NT2/D1 (cell line): ENCODE measurements at regions not wholly inside any gene's neighbourhood (a gene's known extent, or its start where the extent isn't known, plus 50 kb on each side); places are given as distances from the start of the nearest gene placed in this dataset.

Source experiments
- SUZ12 ChIP-seq: IDR thresholded peaks from 2 replicates; pipeline ENCODE4 v1.6.1; 2011; ENCODE audit not compliant: insufficient read length, insufficient read depth; ENCODE audit errors: extremely low read depth
- YY1 ChIP-seq: IDR thresholded peaks from 2 replicates; pipeline ENCODE4 v1.6.1; 2011; ENCODE audit not compliant: insufficient read length, insufficient read depth

GRCh38 chr5:174384509-174384947 is 339.0 kb downstream of the NSG2 start:
- no peak for TF ChIP-seq YY1
- no peak for TF ChIP-seq SUZ12
